Endothelial cell of umbilical vein (primary cell): ENCODE measurements at regions not wholly inside any gene's neighbourhood (a gene's known extent, or its start where the extent isn't known, plus 50 kb on each side); places are given as distances from the start of the nearest gene placed in this dataset.

Source experiments
- BruUV-seq: library from RNA; stranded (reverse); fragments of 400-500 nt; replicated peaks from 2 replicates; lab custom pipeline; 2021; lab: Mats Ljungman, UMichigan
- CTCF ChIA-PET: fragments of 300-600, 350-600 bp; sonication (Branson Sonifier 250); formaldehyde crosslinking; loops from one replicate; lab custom pipeline; 2021; ENCODE audit warnings: antibody characterized with exemption, inconsistent platforms; lab: Charles Lee
- POLR2A ChIA-PET: fragments of 300-600, 350-600 bp; sonication (Branson Sonifier 250); formaldehyde crosslinking; loops from one replicate; lab custom pipeline; 2021; ENCODE audit warnings: antibody characterized with exemption, inconsistent platforms; lab: Charles Lee
- DNase-seq: peaks from one replicate; pipeline ENCODE4 v3.0.0-alpha.2; 2011; ENCODE audit warnings: low read depth, low spot score
- FAIRE-seq: peaks from 2 replicates; lab custom pipeline; 2011; peaks lifted over from hg19 to GRCh38; lab: Jason Lieb, UNC
- H2AFZ ChIP-seq: 2 replicates; pipeline ENCODE4 v1.6.0; 2012; ENCODE audit warnings: low read depth, low read length, control low read depth, inconsistent platforms
- H3K27ac ChIP-seq: 2 replicates; pipeline ENCODE4 v1.5.1; 2011; ENCODE audit warnings: low read depth, mild to moderate bottlenecking, control low read depth, low read length, moderate library complexity; ENCODE audit not compliant: insufficient read depth
- H3K27me3 ChIP-seq, 2 experiments: 2 replicates each; pipeline versions ENCODE4 v1.6.0 to v1.6.1; 2011; ENCODE audit warnings: low read length in 2 of 2, mixed read lengths in 1 of 2; ENCODE audit not compliant: control insufficient read depth in 2 of 2, insufficient read depth in 2 of 2
- H3K36me3 ChIP-seq, 2 experiments: 2 replicates in 1 of 2; 3 replicates in 1 of 2; pipeline ENCODE4 v1.5.1; 2011; ENCODE audit warnings: low read length in 2 of 2, mild to moderate bottlenecking in 1 of 2, moderate library complexity in 1 of 2; ENCODE audit not compliant: control insufficient read depth in 2 of 2, insufficient read depth in 2 of 2; ENCODE audit errors: extremely low read depth in 1 of 2
- H3K4me1 ChIP-seq: 3 replicates; pipeline ENCODE4 v1.5.1; 2011; ENCODE audit warnings: mild to moderate bottlenecking, low read length; ENCODE audit not compliant: control insufficient read depth, insufficient read depth; ENCODE audit errors: extremely low read depth
- H3K4me2 ChIP-seq: 2 replicates; pipeline ENCODE4 v1.6.1; 2011; ENCODE audit warnings: low read length, control low read depth, mixed read lengths; ENCODE audit not compliant: insufficient read depth
- H3K4me3 ChIP-seq, 3 experiments: fragments of 200-600 bp in 1 of 3; sonication (generic), shearing (Covaris generic) in 1 of 3; replicated peaks in 1 of 3; 2 replicates each; pipeline ENCODE4 v1.5.1; 2011 to 2016; ENCODE audit warnings: control low read depth in 3 of 3, low read length in 3 of 3, mild to moderate bottlenecking in 2 of 3, inconsistent platforms in 1 of 3, low read depth in 1 of 3, moderate library complexity in 1 of 3; ENCODE audit not compliant: insufficient read depth in 1 of 3
- H3K79me2 ChIP-seq: 2 replicates; pipeline ENCODE4 v1.6.0; 2012; ENCODE audit warnings: low read length, inconsistent platforms; ENCODE audit not compliant: control insufficient read depth, insufficient read depth
- H3K9ac ChIP-seq: replicated peaks from 2 replicates; pipeline ENCODE3; 2011; ENCODE audit warnings: low read length, control low read depth; ENCODE audit not compliant: insufficient read depth; ENCODE audit errors: extremely low read depth
- H3K9me1 ChIP-seq: replicated peaks from 3 replicates; pipeline ENCODE4 v1.6.0; 2011; ENCODE audit warnings: mild to moderate bottlenecking, low read length; ENCODE audit not compliant: control insufficient read depth, insufficient read depth; ENCODE audit errors: extremely low read depth
- H3K9me3 ChIP-seq: replicated peaks from 2 replicates; pipeline ENCODE4 v1.5.1; 2012; ENCODE audit warnings: low read length, inconsistent platforms; ENCODE audit not compliant: control insufficient read depth, insufficient read depth
- H4K20me1 ChIP-seq: replicated peaks from 2 replicates; pipeline ENCODE3; 2011; ENCODE audit warnings: mild to moderate bottlenecking, low read length; ENCODE audit not compliant: control insufficient read depth, insufficient read depth; ENCODE audit errors: extremely low read depth
- CTCF ChIP-seq, 2 donors: IDR thresholded peaks; 1 replicate in 1 of 2; 2 replicates in 1 of 2; pipeline ENCODE4 v1.5.1; 2011; ENCODE audit warnings: low read length in 2 of 2, mild to moderate bottlenecking in 2 of 2, moderate library complexity in 2 of 2, control low read depth in 1 of 2, inconsistent platforms in 1 of 2, low read depth in 1 of 2; ENCODE audit not compliant: insufficient read depth in 1 of 2; ENCODE audit errors: extremely low read depth in 1 of 2
- EZH2 ChIP-seq: IDR thresholded peaks from 2 replicates; pipeline ENCODE4 v1.6.1; 2012; ENCODE audit warnings: borderline replicate concordance, low read depth, mild to moderate bottlenecking, moderate library complexity, low read length, inconsistent platforms; ENCODE audit not compliant: severe bottlenecking
- FOS ChIP-seq: IDR thresholded peaks from 2 replicates; pipeline ENCODE4 v1.6.1; 2011; ENCODE audit warnings: mild to moderate bottlenecking, low read length, moderate library complexity, borderline replicate concordance; ENCODE audit not compliant: insufficient read depth
- GATA2 ChIP-seq: IDR thresholded peaks from 2 replicates; pipeline ENCODE4 v1.7.0; 2011; ENCODE audit warnings: low read depth, mild to moderate bottlenecking, moderate library complexity, mixed read lengths, low read length; ENCODE audit not compliant: insufficient read length, insufficient read depth
- JUN ChIP-seq: IDR thresholded peaks from 2 replicates; pipeline ENCODE4 v1.6.1; 2011; ENCODE audit warnings: borderline replicate concordance, low read depth; ENCODE audit not compliant: insufficient read length, insufficient read depth
- POLR2A ChIP-seq: IDR thresholded peaks from 2 replicates; pipeline ENCODE4 v1.6.1; 2012; ENCODE audit warnings: low read depth, mild to moderate bottlenecking, control low read depth, low read length
- dilution Hi-C: fragments of 300-500 bp; cut with MboI; formaldehyde crosslinking; loops from one replicate; pipeline ENCODE4 v1.15.0; 2019; ENCODE audit warnings: low sequenced_read_pairs; ENCODE audit not compliant: extremely low pct_ligation_motif_present
- intact Hi-C: fragments of 100-400 bp; cut with micrococcal nuclease; formaldehyde crosslinking; loops from one replicate; pipeline ENCODE4 v1.10.0; 2022
- TF ChIP-seq, protein P1 (sequence below): IDR thresholded peaks from 2 replicates; pipeline ENCODE4 v1.6.1; 2011; ENCODE audit not compliant: insufficient read depth, insufficient read length

- no peaks in the 10 kb centered on the region for H4K20me1 ChIP-seq
- no TSS peak for BruUV-seq
- TF ChIP-seq, protein P1, sequence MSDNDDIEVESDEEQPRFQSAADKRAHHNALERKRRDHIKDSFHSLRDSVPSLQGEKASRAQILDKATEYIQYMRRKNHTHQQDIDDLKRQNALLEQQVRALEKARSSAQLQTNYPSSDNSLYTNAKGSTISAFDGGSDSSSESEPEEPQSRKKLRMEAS = no peak
- TF ChIP-seq FOS = no peak
- no peak for TF ChIP-seq JUN
- TF ChIP-seq POLR2A = no peak
- no peak for TF ChIP-seq EZH2
- TF ChIP-seq CTCF (IDR thresholded peaks at IDR 0.05; ENCODE audit: extremely low read depth in 1 of 2, insufficient read depth in 1 of 2, low read depth in 1 of 2, low read length in 2 of 2) = no peak
- no peak for TF ChIP-seq GATA2
- no peak overlapping the region for H2AFZ ChIP-seq
- FAIRE-seq (no peak), DNase-seq (no peak)
- CTCF ChIA-PET = no interaction called here
- peaks cover 0 to 7% of the 10 kb centered on the region in 2 experiments for H3K27me3 ChIP-seq
- no peaks in the 10 kb centered on the region for H3K36me3 ChIP-seq
- POLR2A ChIA-PET = no interaction called here
- H3K9me3 ChIP-seq = no peaks in the 10 kb centered on the region
- no peak overlapping the region for H3K4me2 ChIP-seq
- no peaks in the 10 kb centered on the region for H3K9me1 ChIP-seq
- H3K4me3 ChIP-seq = no peak overlapping the region
- dilution Hi-C loops = no loop called here
- no peak overlapping the region for H3K9ac ChIP-seq
- no peaks in the 10 kb centered on the region for H3K4me1 ChIP-seq
- intact Hi-C loops = no loop called here
- H3K79me2 ChIP-seq = no peaks in the 10 kb centered on the region
- no peak overlapping the region for H3K27ac ChIP-seq
Observed at GRCh38 chr10:32160864-32161263, 104.6 kb upstream of the KIF5B start.
